Keratinocyte (primary cell): ENCODE measurements at regions not wholly inside any gene's neighbourhood (a gene's known extent, or its start where the extent isn't known, plus 50 kb on each side); places are given as distances from the start of the nearest gene placed in this dataset.

Experiments used
- DNase-seq: peaks from one replicate; pipeline ENCODE4 v3.0.0-alpha.2; 2011; ENCODE audit warnings: low read depth, missing footprints, low spot score
- FAIRE-seq: peaks from 2 replicates; lab custom pipeline; 2011; peaks lifted over from hg19 to GRCh38; lab: Jason Lieb, UNC
- H2AFZ ChIP-seq: 2 replicates; pipeline ENCODE4 v1.6.0; 2012; ENCODE audit warnings: low read length, control low read depth, inconsistent platforms; ENCODE audit not compliant: control insufficient read depth
- H3K27ac ChIP-seq: 2 replicates; pipeline ENCODE4 v1.5.1; 2011; ENCODE audit warnings: low read length; ENCODE audit not compliant: control insufficient read depth, insufficient read depth
- H3K27me3 ChIP-seq: 3 replicates; pipeline ENCODE4 v1.6.0; 2011; ENCODE audit warnings: low read length; ENCODE audit not compliant: control insufficient read depth, insufficient read depth; ENCODE audit errors: extremely low read depth
- H3K36me3 ChIP-seq, 2 experiments: 2 replicates in 1 of 2; 3 replicates in 1 of 2; pipeline ENCODE4 v1.5.1; 2011; ENCODE audit warnings: low read length in 2 of 2, mild to moderate bottlenecking in 1 of 2; ENCODE audit not compliant: control insufficient read depth in 2 of 2, insufficient read depth in 2 of 2; ENCODE audit errors: extremely low read depth in 1 of 2
- H3K4me1 ChIP-seq: 3 replicates; pipeline ENCODE4 v1.5.1; 2011; ENCODE audit warnings: low read length; ENCODE audit not compliant: control insufficient read depth, insufficient read depth; ENCODE audit errors: extremely low read depth
- H3K4me2 ChIP-seq: 3 replicates; pipeline ENCODE4 v1.6.0; 2011; ENCODE audit warnings: low read depth, low read length; ENCODE audit not compliant: control insufficient read depth, insufficient read depth; ENCODE audit errors: extremely low read depth
- H3K4me3 ChIP-seq, 3 experiments: fragments of 200-600 bp in 1 of 3; sonication (generic) in 1 of 3; 2 replicates in 2 of 3; 3 replicates in 1 of 3; pipeline ENCODE4 v1.5.1; 2011 to 2016; ENCODE audit warnings: low read length in 3 of 3, mild to moderate bottlenecking in 3 of 3, control low read depth in 2 of 3, inconsistent platforms in 1 of 3, low read depth in 1 of 3, mixed read lengths in 1 of 3, mixed run types in 1 of 3, moderate library complexity in 1 of 3; ENCODE audit not compliant: control insufficient read depth in 2 of 3, insufficient read depth in 2 of 3; ENCODE audit errors: extremely low read depth in 1 of 3
- H3K79me2 ChIP-seq: 2 replicates; pipeline ENCODE4 v1.6.0; 2012; ENCODE audit warnings: low read length; ENCODE audit not compliant: control insufficient read depth, insufficient read depth
- H3K9ac ChIP-seq: 3 replicates; pipeline ENCODE4 v1.6.0; 2011; ENCODE audit warnings: low read length; ENCODE audit not compliant: control insufficient read depth, insufficient read depth; ENCODE audit errors: extremely low read depth
- H3K9me1 ChIP-seq: 3 replicates; pipeline ENCODE4 v1.6.0; 2011; ENCODE audit warnings: low read length; ENCODE audit not compliant: control insufficient read depth, insufficient read depth; ENCODE audit errors: extremely low read depth
- H3K9me3 ChIP-seq: 2 replicates; pipeline ENCODE4 v1.5.1; 2012; ENCODE audit warnings: low read depth, low read length; ENCODE audit not compliant: control insufficient read depth
- H4K20me1 ChIP-seq: 3 replicates; pipeline ENCODE4 v1.6.0; 2011; ENCODE audit warnings: low read length; ENCODE audit not compliant: control insufficient read depth, insufficient read depth; ENCODE audit errors: extremely low read depth
- EZH2 ChIP-seq: IDR thresholded peaks from one replicate; pipeline ENCODE4 v1.6.1; 2012; ENCODE audit warnings: inconsistent platforms, mild to moderate bottlenecking, low read length, moderate library complexity
- dilution Hi-C: fragments of 300-500 bp; cut with MboI; formaldehyde crosslinking; loops from one replicate; pipeline ENCODE4 v1.7.0; 2020; ENCODE audit warnings: low sequenced_read_pairs; ENCODE audit not compliant: extremely low pct_ligation_motif_present
- TF ChIP-seq, protein P1 (sequence below), 3 experiments: IDR thresholded peaks in 1 of 3; conservative IDR thresholded peaks in 1 of 3; optimal IDR thresholded peaks in 1 of 3; 2 replicates in 2 of 3; 3 replicates in 1 of 3; pipeline versions ENCODE3 to v1.5.1; 2011; ENCODE audit warnings: low read length in 3 of 3, mild to moderate bottlenecking in 3 of 3, moderate library complexity in 2 of 3, control low read depth in 1 of 3, inconsistent platforms in 1 of 3; ENCODE audit not compliant: insufficient read depth in 2 of 3; ENCODE audit errors: extremely low read depth in 1 of 3

DNA sequence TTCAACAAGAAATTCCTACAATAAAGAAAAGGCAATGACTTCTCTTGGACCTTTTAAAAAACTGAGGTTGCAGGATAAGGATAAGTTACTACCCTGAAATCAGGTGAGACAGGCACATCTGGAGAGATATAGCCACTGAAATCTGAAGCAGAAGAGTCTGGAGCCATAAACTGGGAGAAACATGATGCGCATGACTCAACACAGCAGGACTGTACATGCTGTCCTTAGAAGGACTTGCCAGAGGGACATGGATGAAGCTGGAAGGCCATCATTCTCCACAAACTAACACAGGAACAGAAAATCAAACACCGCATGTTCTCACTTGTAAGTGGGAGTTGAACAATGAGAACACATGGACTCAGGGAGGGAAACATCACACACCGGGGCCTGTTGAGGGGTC, 1020.2 kb downstream of the AGBL1 start:
- Histone ChIP-seq H3K4me3 (no peak overlapping the region), H3K27me3 (no peaks in the 10 kb centered on the region), H3K9me1 (no peaks in the 10 kb centered on the region), H3K36me3 (no peaks in the 10 kb centered on the region), H3K9me3 (peaks cover 4% of the 10 kb centered on the region), H3K4me2 (no peak overlapping the region), H3K9ac (no peak overlapping the region), H3K4me1 (no peaks in the 10 kb centered on the region), H4K20me1 (no peaks in the 10 kb centered on the region), H3K27ac (no peak overlapping the region), H3K79me2 (no peaks in the 10 kb centered on the region), H2AFZ (no peak overlapping the region)
- FAIRE-seq = peak; percentile 57
- no peak for TF ChIP-seq EZH2
- TF ChIP-seq, protein P1, sequence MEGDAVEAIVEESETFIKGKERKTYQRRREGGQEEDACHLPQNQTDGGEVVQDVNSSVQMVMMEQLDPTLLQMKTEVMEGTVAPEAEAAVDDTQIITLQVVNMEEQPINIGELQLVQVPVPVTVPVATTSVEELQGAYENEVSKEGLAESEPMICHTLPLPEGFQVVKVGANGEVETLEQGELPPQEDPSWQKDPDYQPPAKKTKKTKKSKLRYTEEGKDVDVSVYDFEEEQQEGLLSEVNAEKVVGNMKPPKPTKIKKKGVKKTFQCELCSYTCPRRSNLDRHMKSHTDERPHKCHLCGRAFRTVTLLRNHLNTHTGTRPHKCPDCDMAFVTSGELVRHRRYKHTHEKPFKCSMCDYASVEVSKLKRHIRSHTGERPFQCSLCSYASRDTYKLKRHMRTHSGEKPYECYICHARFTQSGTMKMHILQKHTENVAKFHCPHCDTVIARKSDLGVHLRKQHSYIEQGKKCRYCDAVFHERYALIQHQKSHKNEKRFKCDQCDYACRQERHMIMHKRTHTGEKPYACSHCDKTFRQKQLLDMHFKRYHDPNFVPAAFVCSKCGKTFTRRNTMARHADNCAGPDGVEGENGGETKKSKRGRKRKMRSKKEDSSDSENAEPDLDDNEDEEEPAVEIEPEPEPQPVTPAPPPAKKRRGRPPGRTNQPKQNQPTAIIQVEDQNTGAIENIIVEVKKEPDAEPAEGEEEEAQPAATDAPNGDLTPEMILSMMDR (optimal IDR thresholded peaks at IDR 0.05 in 1 of 3, IDR thresholded peaks at IDR 0.05 in 1 of 3, conservative IDR thresholded peaks at IDR 0.05 in 1 of 3; ENCODE audit: extremely low read depth in 1 of 3, insufficient read depth in 2 of 3, low read length in 3 of 3) = no peak
- dilution Hi-C loops = no loop called here
- DNase-seq = no peak

- DNase-seq = no peak
- Histone ChIP-seq H2AFZ (no peak overlapping the region), H3K36me3 (no peaks in the 10 kb centered on the region), H3K9ac (no peak overlapping the region), H3K4me1 (no peaks in the 10 kb centered on the region), H3K9me1 (no peaks in the 10 kb centered on the region), H3K79me2 (no peaks in the 10 kb centered on the region), H4K20me1 (no peaks in the 10 kb centered on the region), H3K9me3 (no peaks in the 10 kb centered on the region), H3K27me3 (no peaks in the 10 kb centered on the region), H3K27ac (no peak overlapping the region), H3K4me3 (no peak overlapping the region), H3K4me2 (no peak overlapping the region)
- TF ChIP-seq, protein P1 (optimal IDR thresholded peaks at IDR 0.05 in 1 of 3, IDR thresholded peaks at IDR 0.05 in 1 of 3, conservative IDR thresholded peaks at IDR 0.05 in 1 of 3; ENCODE audit: extremely low read depth in 1 of 3, insufficient read depth in 2 of 3, low read length in 3 of 3) = no peak
- no peak for TF ChIP-seq EZH2
- FAIRE-seq = no peak
- dilution Hi-C loops = no loop called here
Measured at GRCh38 chr15:87089551-87089950, 1009.9 kb downstream of the AGBL1 start.
